Subcutaneous abdominal adipose tissue (tissue), 5 donors: ENCODE measurements at regions not wholly inside any gene's neighbourhood (a gene's known extent, or its start where the extent isn't known, plus 50 kb on each side); places are given as distances from the start of the nearest gene placed in this dataset.

Source experiments
- H3K27ac ChIP-seq: one replicate; pipeline ENCODE4 v1.7.0; 2013; ENCODE audit warnings: low read depth, mild to moderate bottlenecking, inconsistent platforms, low read length, moderate library complexity
- H3K27me3 ChIP-seq, 5 donors: one replicate each; pipeline ENCODE4 v1.7.0; 2013; ENCODE audit warnings: low read length in 5 of 5, inconsistent platforms in 1 of 5; ENCODE audit not compliant: control insufficient read depth in 5 of 5, insufficient read depth in 4 of 5
- H3K36me3 ChIP-seq, 5 donors: one replicate each; pipeline ENCODE4 v1.7.0; 2013; ENCODE audit warnings: low read length in 5 of 5; ENCODE audit not compliant: control insufficient read depth in 5 of 5, insufficient read depth in 5 of 5
- H3K4me1 ChIP-seq, 5 donors: one replicate each; pipeline ENCODE4 v1.7.0; 2013; ENCODE audit warnings: low read length in 5 of 5, mild to moderate bottlenecking in 3 of 5, moderate library complexity in 1 of 5; ENCODE audit not compliant: control insufficient read depth in 5 of 5, insufficient read depth in 5 of 5
- H3K4me3 ChIP-seq, 5 donors: one replicate each; pipeline ENCODE4 v1.7.0; 2013; ENCODE audit warnings: low read length in 5 of 5, low read depth in 1 of 5
- H3K9ac ChIP-seq, 5 donors: one replicate each; pipeline ENCODE4 v1.7.0; 2013; ENCODE audit warnings: low read length in 5 of 5, mild to moderate bottlenecking in 4 of 5, moderate library complexity in 3 of 5
- H3K9me3 ChIP-seq, 5 donors: one replicate each; pipeline ENCODE4 v1.7.0; 2013; ENCODE audit warnings: low read length in 5 of 5; ENCODE audit not compliant: control insufficient read depth in 5 of 5
- donor health status: healthy.
- donor health status: healthy.
- donor health status: healthy.
- donor health status: healthy.
- donor health status: healthy.

DNA sequence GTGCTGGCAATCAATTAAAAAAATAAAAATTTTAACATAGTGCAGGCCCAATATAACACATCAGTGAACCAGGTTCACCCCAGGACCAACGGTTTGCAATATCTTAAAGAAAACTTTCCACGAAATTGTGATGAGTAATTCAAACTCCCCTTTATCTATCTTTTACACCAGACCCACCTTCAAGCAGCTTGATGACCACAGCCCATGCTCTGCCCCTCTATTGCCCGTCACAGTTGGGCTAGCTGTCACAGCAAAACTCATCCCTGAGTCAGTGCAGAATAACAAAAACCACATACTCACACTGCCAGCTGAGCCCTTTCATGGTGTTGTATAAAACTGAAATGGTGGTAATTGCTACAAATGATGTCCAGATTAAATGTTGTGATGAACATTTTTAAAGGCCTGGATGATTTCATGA is 112.5 kb upstream of the CREB1 start:
- Histone ChIP-seq H3K27ac (no peak overlapping the region), H3K4me1 (no peaks in the 10 kb centered on the region), H3K36me3 (no peaks in the 10 kb centered on the region), H3K9ac (no peak overlapping the region), H3K9me3 (no peaks in the 10 kb centered on the region), H3K27me3 (no peaks in the 10 kb centered on the region), H3K4me3 (no peak overlapping the region)

DNA sequence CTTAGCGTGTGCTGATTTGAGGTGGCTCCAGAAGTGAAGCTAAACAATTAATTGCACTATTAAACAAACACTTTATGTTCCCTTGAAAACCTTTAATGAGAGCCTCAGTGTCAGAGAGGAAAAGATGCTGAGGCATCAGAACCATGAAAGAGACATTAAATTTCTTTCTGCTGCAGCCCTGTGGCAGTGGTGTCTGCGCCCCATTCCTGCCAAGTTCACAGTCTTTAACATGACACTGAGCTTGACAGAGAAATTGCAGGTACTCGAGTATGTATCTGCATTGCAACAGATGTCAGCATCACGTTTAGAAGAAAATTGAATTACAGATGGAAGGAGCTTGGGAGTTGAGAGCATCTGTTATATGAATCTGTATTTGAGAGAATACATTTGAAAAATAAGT is 111.3 kb upstream of the CREB1 start:
- H3K9ac ChIP-seq: no peak overlapping the region
- no peaks in the 10 kb centered on the region for H3K36me3 ChIP-seq
- H3K4me3 ChIP-seq: no peak overlapping the region
- H3K4me1 ChIP-seq: no peaks in the 10 kb centered on the region
- H3K9me3 ChIP-seq: peaks cover 0 to 3% (median 0%) of the 10 kb centered on the region in 5 donors
- no peaks in the 10 kb centered on the region for H3K27me3 ChIP-seq
- no peak overlapping the region for H3K27ac ChIP-seq

DNA sequence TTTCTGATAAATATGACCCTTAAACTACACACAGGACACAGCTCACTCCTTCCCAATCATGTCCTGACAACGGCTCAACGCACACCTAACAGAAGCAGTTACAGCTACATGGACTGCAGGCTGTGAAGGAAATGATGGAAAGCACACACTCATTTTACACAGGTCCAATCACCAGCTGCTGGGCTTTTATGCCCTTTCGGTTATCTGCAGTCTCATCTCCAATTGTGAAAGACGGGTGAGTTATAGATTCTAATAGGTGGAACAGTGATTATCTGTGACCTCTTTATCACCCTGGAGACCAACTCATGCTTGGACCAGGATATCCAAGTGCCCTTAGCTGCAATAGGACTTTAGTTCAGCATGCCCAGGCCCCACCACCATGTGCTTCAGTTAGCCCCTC is 110.4 kb upstream of the CREB1 start:
- no peaks in the 10 kb centered on the region for H3K27me3 ChIP-seq
- no peaks in the 10 kb centered on the region for H3K36me3 ChIP-seq
- H3K27ac ChIP-seq: no peak overlapping the region
- H3K9me3 ChIP-seq: peaks cover 0 to 3% (median 0%) of the 10 kb centered on the region in 5 donors
- H3K4me1 ChIP-seq: no peaks in the 10 kb centered on the region
- H3K9ac ChIP-seq: no peak overlapping the region
- H3K4me3 ChIP-seq: no peak overlapping the region

DNA sequence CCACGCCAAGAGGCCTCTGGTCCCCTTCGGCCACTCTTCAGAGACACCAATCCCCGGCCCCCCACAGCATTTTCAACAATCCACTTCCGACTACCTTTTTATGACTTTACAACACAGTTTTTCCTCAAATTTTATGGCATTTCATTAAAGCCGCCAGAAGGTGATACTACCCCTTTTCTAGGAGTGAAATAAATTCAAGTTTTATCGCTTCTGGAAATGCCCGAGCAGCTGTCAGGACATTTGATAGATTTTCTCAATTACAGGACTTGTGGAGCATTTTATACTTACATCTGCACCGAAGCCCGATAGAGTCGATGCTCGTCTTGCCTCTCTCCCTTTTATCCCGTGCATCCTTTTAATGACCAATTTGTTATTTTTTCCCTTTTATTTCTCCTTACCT is 108.1 kb upstream of the CREB1 start:
- no peak overlapping the region for H3K9ac ChIP-seq
- H3K9me3 ChIP-seq: peaks cover 0 to 3% (median 0%) of the 10 kb centered on the region in 5 donors
- no peak overlapping the region for H3K27ac ChIP-seq
- H3K4me3 ChIP-seq: no peak overlapping the region
- H3K27me3 ChIP-seq: no peaks in the 10 kb centered on the region
- no peaks in the 10 kb centered on the region for H3K4me1 ChIP-seq
- no peaks in the 10 kb centered on the region for H3K36me3 ChIP-seq

DNA sequence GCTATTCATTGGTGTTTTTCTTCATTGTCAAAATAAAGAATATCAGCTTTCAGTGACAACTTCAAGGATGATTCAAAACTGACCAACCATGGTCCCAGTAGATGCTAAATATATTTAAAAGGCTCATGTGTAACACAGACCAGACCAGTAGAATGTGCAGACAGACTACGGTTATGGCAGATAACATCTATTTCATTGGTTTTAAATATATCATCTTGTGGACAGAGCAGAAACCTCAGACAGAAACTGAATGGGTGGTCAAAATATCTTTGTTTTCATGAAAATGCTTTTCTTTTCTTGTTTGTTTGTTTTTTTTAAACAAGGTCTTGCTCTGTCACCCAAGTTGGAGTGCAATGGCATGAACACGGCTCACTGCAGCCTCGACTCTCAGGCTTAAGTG is 107.4 kb upstream of the CREB1 start:
- Histone ChIP-seq H3K9ac (no peak overlapping the region), H3K4me3 (no peak overlapping the region)

DNA sequence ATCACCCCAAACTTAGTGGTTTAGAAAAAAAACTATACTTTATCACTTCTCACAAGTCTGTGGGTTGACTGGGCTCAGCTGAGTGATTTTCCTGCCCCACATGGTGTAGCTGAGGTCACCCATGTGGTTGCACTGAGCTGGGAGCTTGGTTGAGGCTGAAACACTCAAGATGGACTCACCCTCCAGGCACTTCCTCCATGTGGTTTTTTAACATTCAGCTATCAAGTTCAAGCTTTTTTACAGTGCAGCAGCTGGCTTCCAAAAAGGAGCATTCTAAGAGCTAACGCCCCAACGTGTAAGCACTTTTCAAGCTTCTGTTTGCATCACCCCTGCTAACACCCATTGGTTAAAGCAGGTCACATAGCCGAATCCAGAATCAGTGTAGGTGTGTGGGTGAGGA is 105.9 kb upstream of the CREB1 start:
- no peak overlapping the region for H3K27ac ChIP-seq
- no peak overlapping the region for H3K9ac ChIP-seq
- no peaks in the 10 kb centered on the region for H3K27me3 ChIP-seq
- peaks cover 0 to 3% (median 0%) of the 10 kb centered on the region in 5 donors for H3K9me3 ChIP-seq
- H3K36me3 ChIP-seq: no peaks in the 10 kb centered on the region
- no peak overlapping the region for H3K4me3 ChIP-seq
- no peaks in the 10 kb centered on the region for H3K4me1 ChIP-seq

More for the DNA sequence above, 107.4 kb upstream of the CREB1 start:
- no peak overlapping the region for H3K27ac ChIP-seq
- peaks cover 0 to 3% (median 0%) of the 10 kb centered on the region in 5 donors for H3K9me3 ChIP-seq
- H3K4me1 ChIP-seq: no peaks in the 10 kb centered on the region
- no peaks in the 10 kb centered on the region for H3K27me3 ChIP-seq
- no peaks in the 10 kb centered on the region for H3K36me3 ChIP-seq

DNA sequence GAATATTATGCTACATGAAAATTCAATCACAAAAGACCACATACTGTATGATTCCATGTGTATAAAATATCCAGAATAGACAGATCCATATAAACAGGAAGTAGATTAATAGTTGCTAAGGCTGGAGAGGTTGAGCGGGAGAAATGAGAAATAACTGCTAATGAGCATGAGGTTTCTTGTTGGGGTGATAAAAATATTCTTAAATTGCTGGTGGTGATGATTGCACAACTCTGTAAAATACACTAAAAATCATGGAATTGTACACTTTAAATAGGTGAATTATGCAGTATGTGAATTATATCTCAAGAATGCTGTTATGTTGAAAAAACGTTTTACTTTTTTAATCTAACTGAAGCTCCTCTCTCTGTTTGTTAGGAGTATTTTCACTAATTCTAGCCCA is 101.8 kb upstream of the CREB1 start:
- no peak overlapping the region for H3K9ac ChIP-seq
- no peak overlapping the region for H3K4me3 ChIP-seq
- peaks cover 0 to 3% (median 0%) of the 10 kb centered on the region in 5 donors for H3K9me3 ChIP-seq
- no peaks in the 10 kb centered on the region for H3K27me3 ChIP-seq
- no peaks in the 10 kb centered on the region for H3K4me1 ChIP-seq
- no peak overlapping the region for H3K27ac ChIP-seq
- H3K36me3 ChIP-seq: no peaks in the 10 kb centered on the region

DNA sequence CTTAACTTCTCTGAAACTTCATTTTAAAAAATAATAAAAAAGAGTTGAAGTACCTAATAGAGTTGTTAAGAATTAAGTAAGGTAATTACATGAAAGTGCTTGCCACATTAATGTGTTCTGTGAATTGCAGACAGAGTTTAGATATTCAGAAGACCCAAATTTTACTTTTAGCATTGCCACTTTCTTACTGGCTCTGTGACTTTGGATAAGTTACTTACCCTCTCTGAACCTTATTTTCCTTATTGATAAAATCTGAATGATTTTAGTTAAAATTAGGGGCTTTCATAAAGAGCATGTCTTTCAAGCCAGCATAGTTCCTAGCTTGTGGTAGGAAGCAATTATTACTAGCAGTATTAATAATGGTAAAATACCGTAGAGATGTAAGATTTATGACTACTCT is 101.2 kb upstream of the CREB1 start:
- Histone ChIP-seq H3K9ac (no peak overlapping the region), H3K9me3 (no peaks in the 10 kb centered on the region), H3K4me3 (no peak overlapping the region), H3K4me1 (no peaks in the 10 kb centered on the region), H3K27ac (no peak overlapping the region), H3K27me3 (no peaks in the 10 kb centered on the region), H3K36me3 (no peaks in the 10 kb centered on the region)

DNA sequence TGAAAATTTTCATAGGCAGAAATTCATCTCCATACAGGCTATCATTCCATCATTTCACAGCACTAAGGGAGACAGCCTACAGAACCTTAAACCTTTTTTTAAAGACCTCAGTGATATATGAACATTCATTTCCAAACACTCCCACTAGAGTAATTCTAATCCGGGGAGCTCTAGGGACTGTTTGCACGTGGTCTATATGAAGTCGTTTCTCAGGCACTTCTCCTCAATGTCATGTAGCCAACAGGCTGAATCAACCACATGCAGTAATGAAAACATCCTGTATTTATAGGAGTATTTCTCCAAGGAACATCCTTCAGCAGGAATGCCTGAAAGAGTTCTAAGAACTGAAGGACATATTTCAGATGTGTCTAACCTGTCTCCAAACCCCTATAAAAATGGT is 97.3 kb upstream of the CREB1 start:
- Histone ChIP-seq H3K9ac (no peak overlapping the region), H3K27ac (no peak overlapping the region), H3K9me3 (no peaks in the 10 kb centered on the region), H3K4me3 (no peak overlapping the region), H3K36me3 (no peaks in the 10 kb centered on the region), H3K4me1 (no peaks in the 10 kb centered on the region), H3K27me3 (no peaks in the 10 kb centered on the region)

DNA sequence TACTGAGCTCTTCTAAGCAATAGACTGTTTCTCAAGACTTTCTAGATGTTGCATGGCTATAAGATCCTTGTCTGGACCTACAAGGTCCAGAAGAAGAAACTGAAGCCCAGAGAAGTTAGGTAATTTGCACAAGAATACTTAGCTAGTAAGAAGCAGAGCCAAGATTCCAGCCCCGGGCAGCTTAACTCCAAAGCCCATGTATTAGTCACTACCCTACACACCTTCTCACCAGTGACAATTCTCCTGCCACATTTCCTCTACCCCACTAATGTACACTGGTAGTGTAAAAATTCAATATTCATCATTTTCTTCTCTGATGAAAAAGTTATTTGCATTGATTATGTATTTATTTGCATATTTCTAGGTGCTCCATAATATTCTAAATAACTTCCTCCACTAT is 95.5 kb upstream of the CREB1 start:
- Histone ChIP-seq H3K36me3 (no peaks in the 10 kb centered on the region), H3K27me3 (no peaks in the 10 kb centered on the region), H3K9ac (no peak overlapping the region), H3K4me3 (no peak overlapping the region), H3K4me1 (no peaks in the 10 kb centered on the region), H3K27ac (no peak overlapping the region), H3K9me3 (no peaks in the 10 kb centered on the region)

DNA sequence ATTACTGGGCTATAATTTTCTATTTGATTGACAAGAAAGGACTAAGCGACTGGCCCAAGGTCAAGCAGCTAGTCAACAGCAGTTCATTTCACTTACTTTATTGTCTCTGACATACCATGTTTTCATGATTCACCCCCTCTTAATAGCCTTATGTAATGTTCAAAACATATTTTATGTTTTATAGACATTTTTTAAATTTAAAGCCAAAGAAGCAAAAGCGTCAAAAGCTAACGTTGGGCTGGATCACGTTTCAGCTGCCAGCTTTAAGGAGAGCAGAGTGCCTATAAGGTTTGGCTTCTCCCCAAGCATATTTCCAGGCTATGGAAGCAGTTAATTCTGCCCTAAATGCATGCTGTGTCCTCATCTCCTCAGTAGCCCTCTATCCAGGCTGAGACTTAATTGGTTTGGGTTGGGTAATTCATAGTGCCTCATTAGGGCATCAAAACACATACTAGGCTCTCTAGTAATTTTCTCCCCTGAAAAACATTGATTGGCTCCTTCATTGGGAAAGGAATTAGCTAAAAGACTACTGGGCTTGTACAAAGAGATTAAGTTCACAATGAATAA is 94.8 kb upstream of the CREB1 start:
- no peak overlapping the region for H3K9ac ChIP-seq
- no peaks in the 10 kb centered on the region for H3K4me1 ChIP-seq
- H3K27ac ChIP-seq: no peak overlapping the region
- H3K9me3 ChIP-seq: no peaks in the 10 kb centered on the region
- no peak overlapping the region for H3K4me3 ChIP-seq
- no peaks in the 10 kb centered on the region for H3K27me3 ChIP-seq
- H3K36me3 ChIP-seq: no peaks in the 10 kb centered on the region
